Cardiac fibroblast (primary cell): ENCODE measurements at regions not wholly inside any gene's neighbourhood (a gene's known extent, or its start where the extent isn't known, plus 50 kb on each side); places are given as distances from the start of the nearest gene placed in this dataset.
A peak's percentile ranks its signal among the peaks of the same experiment; 100 is the strongest.

Experiments
- DNase-seq, 2 donors: peaks; one replicate each; pipeline versions ENCODE4 v3.0.0 to v3.0.0-alpha.2; 2010; ENCODE audit warnings: low read depth in 2 of 2
- H3K4me3 ChIP-seq, 2 donors: replicated peaks in 1 of 2; 1 replicate in 1 of 2; 2 replicates in 1 of 2; pipeline ENCODE4 v1.5.1; 2011; ENCODE audit warnings: low read depth in 2 of 2, low read length in 2 of 2, mild to moderate bottlenecking in 2 of 2, moderate library complexity in 1 of 2
- CTCF ChIP-seq: IDR thresholded peaks from one replicate; pipeline ENCODE4 v1.5.1; 2011; ENCODE audit warnings: low read depth, mild to moderate bottlenecking, low read length, inconsistent platforms

GRCh38 chr3:15959434-15959811 lies 161.6 kb upstream of the ANKRD28 start:
- TF ChIP-seq CTCF = no peak
- peak in 1 of 2 donors; percentile 47 for DNase-seq
- no peak overlapping the region for H3K4me3 ChIP-seq

GRCh38 chr3:15964605-15965442 lies 167.0 kb upstream of the ANKRD28 start:
- TF ChIP-seq CTCF = no peak
- peak; percentile 11 to 40 for DNase-seq

GRCh38 chr3:15967577-15967976 lies 169.8 kb upstream of the ANKRD28 start:
- no peak for DNase-seq

More at GRCh38 chr3:15964605-15965442, 167.0 kb upstream of the ANKRD28 start:
- no peak overlapping the region for H3K4me3 ChIP-seq

GRCh38 chr3:15969874-15970640 lies 172.3 kb upstream of the ANKRD28 start:
- H3K4me3 ChIP-seq = no peak overlapping the region
- no peak for TF ChIP-seq CTCF
- no peak for DNase-seq

More at GRCh38 chr3:15967577-15967976, 169.8 kb upstream of the ANKRD28 start:
- no peak overlapping the region for H3K4me3 ChIP-seq
- TF ChIP-seq CTCF = no peak

- no peak for DNase-seq
- no peak for TF ChIP-seq CTCF
Measured at GRCh38 chr3:15973414-15973813, 175.6 kb upstream of the ANKRD28 start.

GRCh38 chr3:15973940-15974339 lies 176.2 kb upstream of the ANKRD28 start:
- no peak overlapping the region for H3K4me3 ChIP-seq
- no peak for DNase-seq
- no peak for TF ChIP-seq CTCF

More at GRCh38 chr3:15973414-15973813, 175.6 kb upstream of the ANKRD28 start:
- no peak overlapping the region for H3K4me3 ChIP-seq
